Stimulated activated CD4-positive, alpha-beta T cell treated with anti-CD3 and anti-CD28 coated beads, Interleukin-12 subunit alpha, Interleukin-12 subunit beta, amount 100 ng/mL, for 24 hours (primary cell): ENCODE measurements at regions not wholly inside any gene's neighbourhood (a gene's known extent, or its start where the extent isn't known, plus 50 kb on each side); places are given as distances from the start of the nearest gene placed in this dataset.
"Not testable (repeated sequence)": the region's sequence is repeated elsewhere in the genome, so short reads cannot be mapped to it uniquely, and the experiment has no call there.

ENCODE experiments used
- DNase-seq, 2 experiments: peaks; one replicate each; pipeline ENCODE4 v3.0.0-alpha.2; 2020; ENCODE audit warnings: low read depth in 2 of 2

DNA sequence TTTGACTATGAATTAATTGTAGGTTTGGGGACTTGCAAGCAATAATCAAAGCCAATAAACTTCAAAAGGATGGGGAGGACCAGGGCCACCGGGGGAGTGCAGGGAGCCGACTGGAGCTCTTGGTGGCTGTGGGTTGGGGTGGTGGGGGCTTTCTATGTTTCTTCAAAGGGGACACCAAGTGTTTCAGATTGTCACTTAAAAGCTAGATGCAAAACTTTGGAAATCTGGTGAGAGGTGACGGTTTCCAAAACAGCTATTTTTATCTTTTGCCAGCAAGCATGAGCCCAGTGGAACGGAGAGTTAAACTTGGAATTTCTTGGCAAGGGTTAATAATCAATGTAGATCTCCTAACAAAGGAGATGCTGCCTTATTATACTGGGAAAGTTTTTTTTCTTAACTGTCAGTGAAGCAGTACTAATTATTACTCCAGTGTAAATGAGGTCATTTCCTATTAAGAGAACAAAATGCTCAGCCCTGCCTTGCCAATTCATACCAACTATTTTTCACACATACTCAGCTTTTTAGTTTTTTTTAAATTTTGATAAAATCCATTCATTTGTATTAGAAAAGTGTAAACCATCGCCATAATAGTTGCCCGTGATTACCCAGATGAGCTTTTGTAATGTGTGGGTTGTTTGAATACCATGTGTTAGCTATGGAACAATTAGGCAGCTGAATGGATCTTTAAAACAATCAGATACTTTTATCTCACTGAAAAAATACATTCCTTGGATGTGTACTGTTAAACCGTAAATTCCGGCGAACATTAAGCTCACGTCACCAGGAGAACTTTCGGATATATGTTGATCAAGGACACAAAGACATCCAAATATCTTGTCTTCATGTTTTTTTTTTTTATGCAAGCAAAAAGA lies 95.9 kb upstream of the ZNF536 start:
- DNase-seq, result no peak

DNA sequence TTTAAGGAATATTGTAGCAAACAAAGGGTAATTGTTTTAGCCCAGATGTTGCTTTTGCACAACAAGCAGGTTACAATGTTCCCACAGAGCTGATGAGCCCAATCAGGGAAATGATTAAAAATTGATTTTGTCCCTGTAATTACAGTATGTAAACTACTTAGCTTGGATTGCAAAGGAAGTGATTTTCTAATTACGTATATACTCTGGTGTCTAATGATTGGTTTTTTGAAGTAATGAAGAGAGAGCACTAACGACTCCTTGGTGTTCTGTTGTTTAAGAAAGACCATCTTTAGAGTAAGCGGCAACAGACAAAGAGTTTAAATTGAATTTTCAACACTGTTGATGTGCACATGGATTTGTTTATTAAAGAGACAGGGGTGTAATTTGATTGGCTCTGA lies 95.3 kb upstream of the ZNF536 start:
- no peak for DNase-seq

DNA sequence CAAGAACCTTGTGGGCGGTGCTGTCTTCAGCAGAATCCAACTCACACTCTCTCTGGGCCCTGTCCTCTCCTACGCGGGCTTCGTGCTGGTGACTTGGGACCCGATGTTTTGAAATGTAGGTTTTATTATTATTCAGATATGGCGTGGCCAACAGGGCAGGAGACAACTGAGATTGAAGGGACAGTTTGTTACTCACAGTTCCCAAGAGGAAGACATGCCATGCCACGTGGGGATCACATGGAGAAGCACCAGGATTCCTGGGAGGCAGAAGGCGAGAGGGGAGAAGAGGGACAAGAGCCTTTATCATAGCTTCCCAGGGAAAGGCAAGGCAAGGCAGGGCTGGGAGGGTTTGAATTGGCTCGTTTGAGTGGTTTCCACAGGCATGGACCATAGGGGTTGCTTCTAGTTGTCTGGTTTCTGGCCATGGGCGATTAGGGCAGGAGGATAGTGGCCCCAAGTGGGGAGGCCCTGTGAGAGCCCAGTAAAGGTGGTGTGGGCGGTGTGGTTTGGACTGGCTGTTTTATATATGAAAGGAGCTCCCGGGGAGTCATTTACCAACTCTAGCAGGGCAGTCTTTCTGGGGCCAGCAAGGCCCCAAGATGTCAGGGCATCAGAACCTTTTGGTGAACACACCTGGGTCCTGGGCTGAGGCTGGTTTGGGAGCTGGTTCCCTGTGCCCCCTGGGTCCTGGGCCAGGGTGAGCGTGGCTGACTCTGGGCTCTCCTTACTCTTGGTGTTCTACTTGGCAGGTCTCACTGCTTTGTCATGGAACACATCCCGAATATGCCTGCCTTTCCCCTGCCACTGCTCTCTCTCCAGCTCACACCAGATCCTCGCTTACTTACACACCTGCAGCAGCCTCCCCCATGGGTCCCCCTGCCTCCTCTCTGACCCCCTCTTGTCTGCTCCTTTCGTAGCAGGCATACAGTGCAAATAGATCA lies 94.0 kb upstream of the ZNF536 start:
- DNase-seq, result no peak

DNA sequence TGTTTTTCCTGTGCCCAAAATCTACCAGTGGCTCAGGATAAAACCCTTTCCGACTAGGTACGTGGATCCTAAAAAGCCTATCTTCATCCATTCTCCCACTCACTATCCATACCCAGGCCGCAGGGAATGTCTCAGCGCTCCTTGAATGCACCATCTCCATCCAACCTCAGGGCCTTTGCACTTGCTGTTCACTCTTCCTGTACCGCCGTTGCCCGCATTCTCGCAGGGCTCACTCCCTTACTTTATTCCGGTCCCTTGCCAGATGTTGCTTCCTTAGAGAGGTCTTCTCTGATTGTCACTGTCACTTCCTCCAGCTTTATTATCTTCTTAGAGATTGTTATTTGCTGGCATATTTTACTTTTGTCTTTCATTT lies 93.3 kb upstream of the ZNF536 start:
- DNase-seq, result no peak

DNA sequence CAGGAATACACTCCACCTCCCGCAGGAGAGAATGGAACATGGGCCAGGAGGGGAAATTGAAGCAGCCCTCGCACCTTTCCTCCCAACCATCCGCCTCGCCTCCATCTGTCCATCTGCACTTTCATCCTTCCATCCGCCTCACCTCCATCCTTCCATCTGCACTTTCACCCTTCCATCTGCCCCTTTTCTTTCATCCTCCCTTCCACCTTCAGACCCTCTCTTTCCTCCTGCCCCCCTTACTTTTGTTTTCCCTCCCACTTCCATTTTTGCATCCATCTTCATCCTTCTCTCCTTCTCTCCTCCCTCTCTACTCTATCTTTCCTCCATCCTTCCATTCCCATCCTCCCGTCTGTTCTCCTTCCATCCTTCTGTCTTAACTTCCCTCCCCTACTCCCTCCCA lies 92.2 kb upstream of the ZNF536 start:
- no peak for DNase-seq

DNA sequence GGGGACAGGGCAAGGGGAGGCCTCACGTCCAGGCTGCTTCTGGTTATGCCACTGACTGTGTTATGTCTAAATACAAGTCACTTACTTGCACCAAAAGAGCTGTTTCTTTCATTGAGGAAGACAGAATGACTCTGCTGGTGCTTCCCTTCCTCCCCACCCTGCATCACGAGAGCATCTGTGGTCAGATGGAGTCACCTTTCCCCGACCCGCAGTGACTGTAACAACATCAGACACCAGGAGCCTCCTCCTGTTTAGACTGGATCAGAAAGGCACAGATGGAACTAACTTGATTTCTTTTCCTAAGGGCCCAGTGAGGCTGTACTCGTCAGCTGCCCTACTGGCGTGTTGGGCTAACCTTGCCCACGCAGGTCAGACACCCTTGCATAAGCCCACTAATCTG lies 90.3 kb upstream of the ZNF536 start:
- no peak for DNase-seq

DNA sequence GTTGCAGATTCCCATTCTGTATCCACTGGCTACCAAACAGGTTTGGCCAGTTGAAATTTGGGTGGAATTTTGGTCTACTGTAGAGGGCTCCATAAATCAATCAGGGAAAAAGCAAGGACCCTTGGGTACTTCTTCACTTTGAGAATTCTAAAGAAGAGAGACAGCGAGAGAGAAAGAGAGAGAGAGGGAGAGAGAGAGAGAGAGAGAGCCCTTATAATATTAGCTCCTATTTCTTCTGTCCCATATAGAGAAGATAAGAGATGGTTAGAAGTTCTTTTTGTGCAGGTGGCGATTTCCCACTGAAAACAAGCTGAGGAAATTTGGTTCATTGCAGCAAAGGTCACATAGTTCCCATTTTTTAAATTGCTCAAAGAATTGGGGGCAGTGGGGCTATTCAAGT lies 88.6 kb upstream of the ZNF536 start:
- no peak for DNase-seq

DNA sequence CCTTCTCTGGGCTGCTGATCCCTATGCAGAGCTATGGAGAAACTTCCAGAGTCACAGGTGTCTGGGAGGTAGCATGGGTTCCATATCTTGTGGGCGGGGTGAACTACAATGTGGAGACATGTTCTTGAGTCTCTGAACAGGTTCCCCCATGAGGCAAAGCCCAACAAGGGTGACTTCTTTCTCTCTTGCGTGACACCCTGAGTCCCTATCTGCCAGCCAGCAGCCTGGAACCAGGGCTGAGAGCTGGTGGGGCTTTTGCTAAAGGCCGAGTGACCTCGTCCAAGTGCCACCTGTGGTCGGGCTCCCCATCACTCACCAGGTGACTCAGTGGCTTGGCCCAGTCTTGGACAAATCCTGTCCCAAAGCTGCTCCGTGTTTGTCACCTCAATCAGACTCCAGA lies 88.0 kb upstream of the ZNF536 start:
- DNase-seq, result no peak

DNA sequence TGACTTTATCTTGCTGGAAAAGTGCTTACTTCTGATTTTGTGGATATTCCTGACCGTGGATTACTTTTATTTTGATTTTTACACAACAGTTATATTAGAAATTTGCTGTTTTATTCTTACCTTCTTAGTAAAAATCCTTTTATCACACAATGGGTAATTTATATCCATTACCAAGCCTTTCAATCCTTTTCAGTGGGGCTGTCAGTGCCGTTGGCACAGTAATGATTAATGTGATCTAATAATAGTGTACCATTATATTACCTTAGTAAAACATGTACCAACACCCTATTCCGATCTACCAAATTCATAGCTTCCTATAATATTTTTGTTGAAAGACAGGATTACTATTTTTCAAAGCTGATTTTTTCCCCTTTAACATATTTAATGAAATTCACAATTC lies 87.3 kb upstream of the ZNF536 start:
- no peak for DNase-seq

DNA sequence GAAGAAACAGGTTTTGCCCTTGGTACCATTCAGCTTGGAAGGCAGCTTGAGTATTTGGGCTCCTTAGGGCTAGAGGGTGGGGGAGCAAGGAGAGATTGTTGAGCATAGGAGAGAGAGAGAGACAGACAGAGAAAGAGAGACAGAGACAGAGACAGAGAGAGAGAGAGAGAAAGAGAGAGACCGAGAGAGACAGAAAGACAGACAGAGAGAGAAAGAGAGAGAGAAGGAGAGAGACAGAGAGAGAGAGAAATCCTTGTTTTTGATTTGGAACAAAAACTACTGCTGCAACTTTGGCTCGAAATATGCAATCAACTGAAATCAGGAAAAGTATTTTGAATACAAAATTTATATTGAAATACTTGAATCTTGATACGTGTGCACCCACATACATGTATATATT lies 85.8 kb upstream of the ZNF536 start:
- no peak for DNase-seq

DNA sequence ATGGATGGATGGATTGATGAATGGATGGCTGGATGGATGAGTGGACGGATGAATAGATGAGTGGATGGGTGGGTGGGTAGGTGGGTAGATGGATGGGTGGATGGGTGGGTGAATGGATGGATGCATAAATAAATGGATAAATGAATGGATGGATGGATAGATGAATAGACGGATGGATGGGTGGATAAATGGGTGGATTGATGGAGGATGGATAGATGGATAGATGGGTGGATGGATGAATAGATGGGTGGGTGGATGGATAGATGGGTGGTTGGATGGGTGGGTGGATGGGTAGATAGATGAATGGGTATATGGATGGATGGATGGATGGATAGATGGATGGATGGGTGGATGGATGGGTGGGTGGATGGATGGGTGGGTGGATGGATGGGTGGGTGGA lies 84.9 kb upstream of the ZNF536 start:
- no peak for DNase-seq

DNA sequence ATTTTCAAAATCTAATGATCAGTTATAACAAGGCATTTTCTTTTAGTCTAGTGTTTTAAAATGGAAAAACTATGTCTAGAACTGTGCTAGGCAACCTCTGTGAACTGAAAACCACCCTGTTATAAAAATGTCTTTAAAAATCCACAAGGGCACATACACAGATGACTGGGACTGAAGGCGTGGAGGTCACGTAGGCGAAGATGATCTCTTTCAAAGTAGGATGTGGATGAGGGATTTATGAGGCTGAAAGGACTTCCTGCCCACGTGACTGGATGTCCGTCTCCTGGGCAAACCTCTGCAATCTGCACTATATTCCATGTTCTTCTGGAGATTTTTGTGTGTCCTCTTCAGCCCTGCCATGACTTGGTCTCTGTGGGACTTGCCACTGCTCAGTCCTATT lies 84.2 kb upstream of the ZNF536 start:
- DNase-seq, result no peak

DNA sequence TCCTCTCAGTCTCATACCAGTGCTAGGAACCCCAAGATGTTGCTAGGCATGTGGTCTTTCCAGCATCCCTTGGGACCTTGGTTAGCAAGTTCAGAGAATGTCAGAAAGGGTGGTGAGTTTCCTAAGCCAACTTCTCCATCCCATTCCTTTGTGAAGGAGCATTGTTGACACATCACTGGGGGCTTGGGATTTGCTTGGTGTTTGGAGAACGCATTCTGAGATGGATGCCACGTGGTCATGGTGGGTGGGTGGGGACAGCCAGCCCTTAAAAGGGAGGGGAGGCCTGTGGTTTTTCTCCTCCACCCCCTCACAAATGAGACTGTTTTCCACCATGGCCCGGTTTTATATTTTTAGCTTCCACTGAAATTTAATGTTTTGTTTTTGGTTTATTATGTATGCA lies 83.3 kb upstream of the ZNF536 start:
- DNase-seq, result no peak

DNA sequence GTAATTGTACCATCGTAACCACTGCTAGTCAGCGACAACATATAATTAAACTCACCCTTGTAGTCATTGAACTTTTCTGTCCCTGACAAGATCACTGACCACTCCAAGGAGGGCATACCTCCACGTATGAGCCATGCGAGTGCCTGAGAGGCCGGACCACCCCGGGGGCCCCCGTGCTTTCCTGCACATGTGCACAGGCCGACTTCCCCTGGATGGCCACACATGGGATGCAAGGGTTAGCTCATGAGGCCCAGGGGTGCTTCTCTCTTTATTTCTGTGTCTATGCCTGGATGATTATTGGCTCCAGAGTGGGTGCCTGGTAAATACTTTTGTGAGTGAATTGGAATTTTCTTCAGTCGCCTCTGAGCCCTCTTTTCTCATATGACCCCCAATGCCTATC lies 82.8 kb upstream of the ZNF536 start:
- no peak for DNase-seq

DNA sequence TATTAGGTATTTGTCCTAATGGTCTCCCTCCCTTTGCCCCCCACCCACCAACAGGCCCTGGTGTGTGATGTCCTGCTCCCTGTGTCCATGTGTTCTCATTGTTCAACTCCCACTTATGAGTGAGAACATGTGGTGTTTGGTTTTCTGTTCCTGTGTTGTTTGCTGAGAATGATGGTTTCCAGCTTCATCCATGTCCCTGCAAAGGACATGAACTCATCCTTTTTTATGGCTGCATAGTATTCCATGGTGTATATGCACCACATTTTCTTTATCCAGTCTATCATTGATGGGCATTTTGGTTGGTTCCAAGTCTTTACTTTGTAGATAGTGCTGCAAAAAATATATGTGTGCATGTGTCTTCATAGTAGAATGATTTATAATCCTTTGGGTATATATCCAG lies 81.4 kb upstream of the ZNF536 start:
- not testable (repeated sequence) for DNase-seq

DNA sequence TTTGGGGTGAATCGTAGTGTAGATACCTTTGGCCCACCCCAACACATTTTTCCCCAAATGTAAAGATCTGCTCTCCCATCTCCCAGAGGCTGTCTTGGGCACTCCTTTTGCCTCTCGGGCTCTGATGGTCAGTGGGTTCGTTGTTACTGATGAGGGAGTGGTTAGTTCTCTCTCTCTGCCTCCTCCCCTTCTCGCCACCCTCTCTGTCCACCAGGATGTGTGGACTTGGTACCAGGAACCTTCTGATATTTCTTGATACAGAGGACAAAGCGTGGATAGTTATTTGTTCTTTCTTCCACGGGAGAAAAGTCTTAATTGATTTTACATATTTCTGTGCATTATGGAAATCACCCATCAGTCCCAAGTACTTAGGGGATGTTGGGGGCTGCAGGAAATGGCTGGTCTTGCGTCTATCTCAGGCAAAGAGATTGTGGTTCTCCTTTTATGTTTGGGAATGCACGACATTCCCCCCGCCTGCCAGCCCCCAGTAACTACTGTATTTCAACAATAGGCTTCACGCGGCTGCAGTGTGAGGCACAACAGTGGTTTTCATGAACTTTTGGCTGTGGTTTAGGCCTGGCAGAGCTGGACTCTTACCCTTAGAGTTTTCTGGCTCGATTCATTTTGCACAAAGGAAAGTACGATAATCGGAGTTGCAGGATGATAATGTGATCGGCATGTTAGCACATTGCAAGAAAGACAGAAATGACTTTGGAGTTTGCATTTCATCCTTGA lies 79.0 kb upstream of the ZNF536 start:
- DNase-seq, result no peak

DNA sequence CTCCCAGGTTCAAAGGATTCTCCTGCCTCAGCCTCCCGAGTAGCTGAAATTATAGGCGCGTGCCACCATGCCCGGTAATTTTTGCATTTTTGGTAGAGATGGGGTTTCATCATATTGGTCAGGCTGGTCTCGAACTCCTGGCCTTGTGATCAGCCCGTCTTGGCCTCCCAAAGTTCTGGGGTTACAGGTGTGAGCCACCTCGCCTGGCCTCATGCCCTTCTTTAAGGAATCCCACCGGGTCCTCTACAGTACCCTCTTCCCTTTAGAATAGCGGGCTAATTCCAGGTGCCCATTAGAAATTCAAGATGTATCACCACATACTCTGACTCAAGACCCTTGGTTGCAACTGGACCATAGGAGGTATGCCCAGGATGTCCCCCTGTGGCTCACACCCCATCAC lies 74.2 kb upstream of the ZNF536 start:
- DNase-seq, result no peak

DNA sequence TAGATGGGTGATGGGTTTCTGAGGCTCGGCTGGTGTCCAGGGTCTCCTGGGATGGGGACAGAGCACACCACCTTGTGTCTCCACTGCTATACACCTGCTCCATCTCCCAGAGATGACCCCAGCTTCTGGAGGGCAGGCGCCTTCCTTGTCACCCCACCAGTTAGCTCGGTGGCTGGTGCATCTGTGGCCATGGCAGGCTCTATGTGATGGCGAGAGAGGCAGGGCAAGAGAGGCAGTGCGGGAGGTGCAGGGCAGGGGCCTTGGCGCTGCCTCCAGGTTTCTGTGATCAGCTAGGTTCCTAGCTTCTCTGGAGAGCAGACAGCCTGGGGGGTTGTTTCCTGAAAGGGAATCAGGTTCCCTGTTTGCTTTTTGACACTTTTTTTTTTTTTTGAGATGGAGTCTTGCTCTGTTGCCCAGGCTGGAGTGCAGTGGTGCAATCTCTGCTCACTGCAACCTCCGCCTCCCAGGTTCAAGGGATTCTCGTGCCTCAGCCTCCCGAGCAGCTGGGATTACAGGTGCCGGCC lies 69.0 kb upstream of the ZNF536 start:
- no peak for DNase-seq

DNA sequence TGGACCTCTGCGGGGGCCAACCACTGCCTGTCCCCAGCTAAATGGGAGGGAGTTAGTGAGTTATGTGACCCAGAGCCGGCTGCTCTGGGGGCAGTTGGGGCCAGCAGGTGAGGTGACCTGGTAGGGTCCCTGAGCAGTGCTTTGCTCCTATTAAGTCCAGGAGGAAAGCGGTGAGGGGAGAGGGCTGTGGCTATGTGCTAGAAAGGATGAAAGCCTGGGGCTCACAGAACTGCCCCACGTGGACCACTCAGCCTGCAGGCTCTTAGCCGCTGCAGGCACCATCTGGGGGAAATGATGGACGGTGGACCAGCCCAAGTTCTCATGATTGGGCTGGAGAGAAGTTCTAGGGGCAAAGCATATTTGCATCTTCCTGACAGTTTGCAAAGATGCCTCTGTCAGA lies 67.6 kb upstream of the ZNF536 start:
- no peak for DNase-seq

DNA sequence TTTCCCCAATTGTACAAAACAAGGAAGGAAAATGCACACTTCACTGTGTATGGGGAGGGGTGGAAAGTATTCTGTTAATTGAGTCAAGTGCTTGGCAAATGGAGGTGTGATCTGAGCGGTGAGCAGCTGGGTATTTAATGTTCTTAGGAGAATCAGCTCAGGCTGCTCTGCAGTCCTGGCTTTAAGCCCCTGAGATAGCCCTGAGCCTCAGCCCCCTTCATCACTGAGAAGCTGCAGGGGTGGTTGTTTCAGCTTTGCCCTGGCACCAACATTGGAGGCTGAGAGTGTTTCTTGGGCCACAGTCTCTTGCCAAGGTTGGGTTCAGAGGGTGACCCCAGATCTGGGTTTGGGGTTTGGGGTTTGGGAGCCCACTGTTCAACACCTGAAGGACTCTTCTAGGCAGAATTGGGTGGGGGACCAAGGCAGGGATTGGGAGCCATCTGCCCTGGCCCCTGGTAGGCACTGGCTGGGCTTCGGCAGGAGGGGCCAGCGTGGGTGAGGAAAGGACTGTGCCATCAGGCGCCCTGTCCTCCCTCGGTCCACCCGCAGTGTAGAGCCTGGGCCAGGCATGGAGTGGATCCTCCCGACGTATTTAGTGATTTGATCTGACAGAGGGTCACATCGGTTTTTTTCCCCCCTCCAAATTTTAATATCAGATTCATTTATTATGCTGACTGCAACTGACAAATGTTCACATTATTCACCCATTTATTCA lies 66.7 kb upstream of the ZNF536 start:
- DNase-seq, result no peak

DNA sequence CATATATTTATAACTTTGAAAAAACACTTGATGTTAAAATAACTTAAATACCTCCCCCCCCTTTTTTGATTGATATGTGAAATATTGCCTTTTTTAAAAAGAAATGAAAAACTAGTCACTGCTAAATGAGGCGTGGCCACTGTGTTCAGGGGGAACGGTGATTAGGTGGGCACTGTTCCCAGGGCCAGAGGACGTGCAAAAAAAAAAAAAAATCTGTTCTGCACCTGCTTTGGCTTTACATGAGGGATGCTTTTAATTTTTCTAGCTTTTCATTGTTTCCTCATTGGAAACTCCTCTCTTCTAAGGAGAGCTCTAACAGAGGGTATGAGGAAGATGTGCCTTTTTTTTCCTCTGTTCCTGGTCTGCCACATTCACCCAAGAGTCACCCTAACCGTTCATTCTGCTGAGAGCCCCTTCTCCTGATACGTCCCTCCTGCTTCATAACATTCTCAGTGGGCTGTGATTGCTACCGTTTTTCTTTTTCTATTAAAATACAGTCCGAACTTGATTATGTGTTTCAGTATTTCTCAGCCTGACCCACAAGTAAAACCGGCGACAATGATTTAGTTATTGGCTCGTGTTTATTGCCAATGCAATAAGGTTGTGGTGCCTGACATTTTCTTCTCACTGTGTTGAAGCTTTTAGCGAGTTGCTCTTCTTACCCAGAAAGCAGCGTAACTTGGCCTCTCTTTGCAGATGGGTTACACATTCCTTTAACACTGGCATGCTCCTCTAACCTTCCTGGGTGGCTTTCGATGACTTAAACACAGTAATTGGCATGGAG lies 64.8 kb upstream of the ZNF536 start:
- DNase-seq, result no peak
